HUDEP-2 (cell line): ENCODE measurements at regions not wholly inside any gene's neighbourhood (a gene's known extent, or its start where the extent isn't known, plus 50 kb on each side); places are given as distances from the start of the nearest gene placed in this dataset.
"Not testable (repeated sequence)": the region's sequence is repeated elsewhere in the genome, so short reads cannot be mapped to it uniquely, and the experiment has no call there.

Source experiments
- DNase-seq, 76 experiments: peaks; one replicate each; lab custom pipeline; 2025; ENCODE audit not compliant: unreplicated experiment in 76 of 76; lab: John Stamatoyannopoulos, UW

GRCh38 chr3:132987396-132987795 is 50.8 kb upstream of the TMEM108 start:
- no peak for DNase-seq

GRCh38 chr3:132984181-132984580 is 54.0 kb upstream of the TMEM108 start:
- peak in 4 of 76 experiments; percentile 0 to 10 (median 6) for DNase-seq

- no peak for DNase-seq
Measured at GRCh38 chr3:132983143-132983770, 54.9 kb upstream of the TMEM108 start.

GRCh38 chr3:132981719-132982118 is 56.5 kb upstream of the TMEM108 start:
- no peak for DNase-seq

- no peak for DNase-seq
Measured at GRCh38 chr3:132980102-132980501, 58.1 kb upstream of the TMEM108 start.

GRCh38 chr3:132979606-132980005 is 58.6 kb upstream of the TMEM108 start:
- no peak for DNase-seq

- not testable (repeated sequence) for DNase-seq
Measured at GRCh38 chr3:132978946-132979345, 59.2 kb upstream of the TMEM108 start.

GRCh38 chr3:132978464-132978863 is 59.7 kb upstream of the TMEM108 start:
- DNase-seq: no peak

- DNase-seq: no peak
Measured at GRCh38 chr3:132974097-132974496, 64.1 kb upstream of the TMEM108 start.

- no peak for DNase-seq
Measured at GRCh38 chr3:132973441-132973840, 64.8 kb upstream of the TMEM108 start.

- no peak for DNase-seq
Measured at GRCh38 chr3:132972333-132972732, 65.9 kb upstream of the TMEM108 start.

GRCh38 chr3:132966374-132966773 is 71.8 kb upstream of the TMEM108 start:
- DNase-seq: no peak

- DNase-seq: no peak
Measured at GRCh38 chr3:132964266-132964665, 73.9 kb upstream of the TMEM108 start.

GRCh38 chr3:132963786-132964185 is 74.4 kb upstream of the TMEM108 start:
- no peak for DNase-seq

- DNase-seq: no peak
Measured at GRCh38 chr3:132961991-132962390, 76.2 kb upstream of the TMEM108 start.

GRCh38 chr3:132953683-132954082 is 84.5 kb upstream of the TMEM108 start:
- no peak for DNase-seq

GRCh38 chr3:132927896-132928295 is 110.3 kb upstream of the TMEM108 start:
- DNase-seq: no peak

- no peak for DNase-seq
Measured at GRCh38 chr3:132926098-132926497, 112.1 kb upstream of the TMEM108 start.

GRCh38 chr3:132925256-132925930 is 112.8 kb upstream of the TMEM108 start:
- DNase-seq: no peak

GRCh38 chr3:132916096-132916495 is 122.1 kb upstream of the TMEM108 start:
- no peak for DNase-seq

- DNase-seq: no peak
Measured at GRCh38 chr3:132912416-132912753, 125.8 kb upstream of the TMEM108 start.

- DNase-seq: no peak
Measured at GRCh38 chr3:132911741-132912415, 126.3 kb upstream of the TMEM108 start.
